Panc1 (cell line): ENCODE measurements at regions not wholly inside any gene's neighbourhood (a gene's known extent, or its start where the extent isn't known, plus 50 kb on each side); places are given as distances from the start of the nearest gene placed in this dataset.

Source experiments
- CTCF ChIP-seq: fragments of 450-650 bp; IDR thresholded peaks from 2 replicates; pipeline ENCODE4 v1.5.1; 2017; ENCODE audit warnings: mild to moderate bottlenecking
- POLR2AphosphoS5 ChIP-seq: IDR thresholded peaks from 2 replicates; pipeline ENCODE4 v1.6.1; 2012; ENCODE audit warnings: mild to moderate bottlenecking, low read depth, low read length, moderate library complexity
- REST ChIP-seq, 2 experiments: IDR thresholded peaks; 2 replicates each; pipeline ENCODE4 v1.6.1; 2011 to 2012; ENCODE audit warnings: low read depth in 2 of 2, control low read depth in 1 of 2, low read length in 1 of 2, mild to moderate bottlenecking in 1 of 2, moderate library complexity in 1 of 2; ENCODE audit not compliant: insufficient read depth in 1 of 2
- SIN3A ChIP-seq: IDR thresholded peaks from 2 replicates; pipeline ENCODE4 v1.6.1; 2012; ENCODE audit warnings: low read depth, mild to moderate bottlenecking, low read length, moderate library complexity, borderline replicate concordance; ENCODE audit not compliant: insufficient read depth
- TCF7L2 ChIP-seq: IDR thresholded peaks from 2 replicates; pipeline ENCODE4 v1.6.1; 2011; ENCODE audit warnings: mild to moderate bottlenecking, low read depth, low read length, inconsistent platforms

GRCh38 chr3:118272991-118273390 lies 761.7 kb downstream of the IGSF11 start:
- TF ChIP-seq CTCF, result no peak
- TF ChIP-seq POLR2AphosphoS5, result no peak
- no peak for TF ChIP-seq REST (IDR thresholded peaks at IDR 0.05; ENCODE audit: insufficient read depth in 1 of 2, low read depth in 2 of 2, low read length in 1 of 2)
- TF ChIP-seq TCF7L2, result no peak
- TF ChIP-seq SIN3A, result no peak
